IMR-90 (cell line): ENCODE measurements at regions not wholly inside any gene's neighbourhood (a gene's known extent, or its start where the extent isn't known, plus 50 kb on each side); places are given as distances from the start of the nearest gene placed in this dataset.

Experiments
- ATAC-seq: fragments of 200-7000 bp; cut with Tn5 transposase; 2 replicates; pipeline ENCODE4 v1.9.1; 2020; ENCODE audit warnings: low read depth, mild to moderate bottlenecking, moderate library complexity
- BruUV-seq: library from RNA; stranded (reverse); fragments of 400-500 nt; replicated peaks from 2 replicates; lab custom pipeline; 2021; lab: Mats Ljungman, UMichigan
- CTCF ChIA-PET: fragments of 300-600 bp; formaldehyde crosslinking; extraction: SDS; loops from one replicate; lab custom pipeline; 2021; ENCODE audit warnings: antibody characterized with exemption; lab: Yijun Ruan, JAX
- POLR2A ChIA-PET: fragments of 300-600 bp; sonication (Branson Sonifier 250); formaldehyde crosslinking; loops from one replicate; lab custom pipeline; 2022; ENCODE audit warnings: antibody characterized with exemption; ENCODE audit not compliant: unreplicated experiment; lab: Charles Lee
- DNase-seq: peaks from one replicate; pipeline ENCODE4 v3.0.0; 2013
- H2AFZ ChIP-seq: replicated peaks from 2 replicates; pipeline ENCODE3; 2013; ENCODE audit warnings: low read length, mild to moderate bottlenecking; ENCODE audit not compliant: poor library complexity
- H2AK5ac ChIP-seq: 2 replicates; pipeline ENCODE4 v1.6.1; 2013; ENCODE audit warnings: low read depth, low read length, inconsistent platforms
- H2AK9ac ChIP-seq: replicated peaks from 2 replicates; pipeline ENCODE3; 2013; ENCODE audit warnings: mild to moderate bottlenecking, low read depth, low read length, moderate library complexity; ENCODE audit not compliant: poor library complexity
- H2BK120ac ChIP-seq: 2 replicates; pipeline ENCODE4 v1.6.1; 2013; ENCODE audit warnings: low read depth, low read length, inconsistent platforms
- H2BK15ac ChIP-seq: 3 replicates; pipeline ENCODE4 v1.6.1; 2013; ENCODE audit warnings: low read depth, low read length, inconsistent platforms
- H2BK20ac ChIP-seq: 2 replicates; pipeline ENCODE4 v1.6.1; 2013; ENCODE audit warnings: low read depth, mild to moderate bottlenecking, inconsistent platforms, low read length, moderate library complexity
- H2BK5ac ChIP-seq: 2 replicates; pipeline ENCODE4 v1.6.1; 2013; ENCODE audit warnings: mild to moderate bottlenecking, low read depth, low read length, inconsistent platforms; ENCODE audit not compliant: poor library complexity, severe bottlenecking
- H3K14ac ChIP-seq: replicated peaks from 2 replicates; pipeline ENCODE4 v1.6.1; 2013; ENCODE audit warnings: low read depth, low read length, inconsistent platforms
- H3K18ac ChIP-seq: 2 replicates; pipeline ENCODE4 v1.6.1; 2013; ENCODE audit warnings: low read depth, low read length, control low read depth
- H3K23ac ChIP-seq: 2 replicates; pipeline ENCODE4 v1.6.1; 2013; ENCODE audit warnings: low read depth, low read length, inconsistent platforms
- H3K27ac ChIP-seq: 2 replicates; pipeline ENCODE4 v1.5.1; 2013; ENCODE audit warnings: mild to moderate bottlenecking, control low read depth, low read length; ENCODE audit not compliant: insufficient read depth
- H3K27me3 ChIP-seq: 2 replicates; pipeline ENCODE4 v1.6.1; 2013; ENCODE audit warnings: low read length; ENCODE audit not compliant: control insufficient read depth, insufficient read depth
- H3K36me3 ChIP-seq: 2 replicates; pipeline ENCODE4 v1.6.1; 2013; ENCODE audit warnings: low read length, mixed read lengths; ENCODE audit not compliant: control insufficient read depth, insufficient read depth
- H3K4ac ChIP-seq: 2 replicates; pipeline ENCODE4 v1.6.1; 2013; ENCODE audit warnings: low read depth, low read length, inconsistent platforms
- H3K4me1 ChIP-seq: 2 replicates; pipeline ENCODE4 v1.6.1; 2013; ENCODE audit warnings: low read length, mixed read lengths; ENCODE audit not compliant: control insufficient read depth, insufficient read depth
- H3K4me2 ChIP-seq: 2 replicates; pipeline ENCODE4 v1.6.1; 2013; ENCODE audit warnings: low read depth, mild to moderate bottlenecking, control low read depth, low read length, moderate library complexity
- H3K4me3 ChIP-seq: 2 replicates; pipeline ENCODE4 v1.5.1; 2013; ENCODE audit warnings: low read depth, mild to moderate bottlenecking, control low read depth, low read length, moderate library complexity; ENCODE audit not compliant: insufficient read depth
- H3K56ac ChIP-seq: 2 replicates; pipeline ENCODE4 v1.6.1; 2013; ENCODE audit warnings: low read length, inconsistent platforms; ENCODE audit not compliant: insufficient read depth; ENCODE audit errors: extremely low read depth
- H3K79me1 ChIP-seq, 2 experiments: 2 replicates each; pipeline ENCODE4 v1.6.1; 2013; ENCODE audit warnings: low read length in 2 of 2, inconsistent platforms in 1 of 2, low read depth in 1 of 2
- H3K9ac ChIP-seq: 2 replicates; pipeline ENCODE4 v1.6.1; 2013; ENCODE audit warnings: low read depth, low read length, control low read depth
- H3K9me1 ChIP-seq: 2 replicates; pipeline ENCODE4 v1.6.1; 2013; ENCODE audit warnings: low read length, inconsistent platforms; ENCODE audit not compliant: insufficient read depth
- H3K9me3 ChIP-seq: 2 replicates; pipeline ENCODE4 v1.6.1; 2013; ENCODE audit warnings: low read length; ENCODE audit not compliant: control insufficient read depth, insufficient read depth
- H4K20me1 ChIP-seq: 2 replicates; pipeline ENCODE4 v1.6.1; 2013; ENCODE audit warnings: low read length, inconsistent platforms; ENCODE audit not compliant: insufficient read depth
- H4K5ac ChIP-seq: 2 replicates; pipeline ENCODE4 v1.6.1; 2013; ENCODE audit warnings: mild to moderate bottlenecking, low read depth, low read length, control low read depth
- H4K8ac ChIP-seq, 2 experiments: 2 replicates each; pipeline ENCODE4 v1.6.1; 2013; ENCODE audit warnings: low read depth in 2 of 2, low read length in 2 of 2, control low read depth in 1 of 2, inconsistent platforms in 1 of 2
- H4K91ac ChIP-seq: 2 replicates; pipeline ENCODE4 v1.6.1; 2013; ENCODE audit warnings: low read depth, low read length, inconsistent platforms; ENCODE audit not compliant: insufficient read depth
- NFE2L2 ChIP-seq: fragments of 150-350 bp; IDR thresholded peaks from 2 replicates; pipeline ENCODE4 v1.6.1; 2016; ENCODE audit warnings: low read depth, mild to moderate bottlenecking, low read length
- WGBS, 2 experiments: methylation state at CpG; one replicate each; pipeline versions ENCODE4 v1.1.5 to v1.1.7; 2013; ENCODE audit warnings: missing lambda C conversion rate in 2 of 2; ENCODE audit not compliant: insufficient read length in 1 of 2; ENCODE audit errors: extremely low coverage in 2 of 2; 5-methylcytosine and 5-hydroxymethylcytosine counted together
- dilution Hi-C: fragments of 300-500 bp; cut with HindIII; formaldehyde crosslinking; loops from one replicate; pipeline ENCODE4 v1.14.3; 2018; ENCODE audit warnings: low sequenced_read_pairs; ENCODE audit not compliant: unreplicated experiment
- in situ Hi-C: fragments of 300-500 bp; cut with MboI; formaldehyde crosslinking; loops from 3 replicates; pipeline ENCODE4 v1.14.3; 2019; ENCODE audit warnings: low sequenced_read_pairs, inconsistent platforms, mixed read lengths
- intact Hi-C: fragments of 100-400 bp; cut with micrococcal nuclease; formaldehyde crosslinking; loops from 2 replicates; pipeline ENCODE4 v1.10.0; 2022
- TF ChIP-seq, protein P1 (sequence below): conservative IDR thresholded peaks from 2 replicates; pipeline ENCODE4 v1.5.1; 2012; ENCODE audit warnings: mild to moderate bottlenecking, low read depth, low read length, improper control_type of control experiment

DNA sequence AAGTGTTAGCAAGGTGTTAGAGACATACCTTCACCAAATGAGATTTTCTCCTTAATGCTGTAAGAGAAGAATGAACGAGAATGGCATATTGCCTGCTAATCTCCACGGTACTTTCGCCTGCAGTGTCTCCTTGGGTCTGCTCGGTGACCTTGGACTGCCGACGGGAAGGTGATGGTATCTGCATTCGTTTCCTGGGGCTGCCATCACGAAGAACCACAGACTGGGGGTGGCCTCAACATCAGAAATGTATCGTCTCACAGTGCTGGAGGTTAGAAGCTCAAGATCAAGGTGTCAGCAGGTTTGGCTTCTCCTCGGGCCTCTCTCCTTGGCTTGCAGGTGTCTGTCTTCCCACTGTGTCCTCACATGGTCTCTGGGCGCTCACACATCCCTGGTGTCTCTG, 86.3 kb upstream of the TNRC6C start:
- ATAC-seq, result no peak
- Histone ChIP-seq H2BK5ac (no peak overlapping the region), H2AK9ac (no peak overlapping the region), H3K23ac (no peak overlapping the region), H3K79me1 (no peaks in the 10 kb centered on the region), H3K36me3 (no peaks in the 10 kb centered on the region), H2BK20ac (no peak overlapping the region), H3K9ac (no peak overlapping the region), H3K56ac (no peak overlapping the region), H2BK120ac (no peak overlapping the region), H3K18ac (no peak overlapping the region), H2AFZ (no peak overlapping the region), H3K4ac (no peak overlapping the region), H4K8ac (no peak overlapping the region), H3K4me3 (no peak overlapping the region), H3K9me1 (no peaks in the 10 kb centered on the region), H3K14ac (no peak overlapping the region), H4K5ac (no peak overlapping the region), H2AK5ac (no peak overlapping the region), H3K4me2 (no peak overlapping the region), H3K27ac (no peak overlapping the region), H4K91ac (no peak overlapping the region), H4K20me1 (no peaks in the 10 kb centered on the region; the same call in 1 of the 2 replicates), H2BK15ac (no peak overlapping the region), H3K9me3 (peaks cover 11% of the 10 kb centered on the region), H3K4me1 (no peaks in the 10 kb centered on the region), H3K27me3 (peaks cover 36% of the 10 kb centered on the region)
- dilution Hi-C loops, result no loop called here
- intact Hi-C loops, result no loop called here
- POLR2A ChIA-PET, result no interaction called here
- no TSS peak for BruUV-seq
- in situ Hi-C loops, result no loop called here
- no peak for DNase-seq
- TF ChIP-seq, protein P1, sequence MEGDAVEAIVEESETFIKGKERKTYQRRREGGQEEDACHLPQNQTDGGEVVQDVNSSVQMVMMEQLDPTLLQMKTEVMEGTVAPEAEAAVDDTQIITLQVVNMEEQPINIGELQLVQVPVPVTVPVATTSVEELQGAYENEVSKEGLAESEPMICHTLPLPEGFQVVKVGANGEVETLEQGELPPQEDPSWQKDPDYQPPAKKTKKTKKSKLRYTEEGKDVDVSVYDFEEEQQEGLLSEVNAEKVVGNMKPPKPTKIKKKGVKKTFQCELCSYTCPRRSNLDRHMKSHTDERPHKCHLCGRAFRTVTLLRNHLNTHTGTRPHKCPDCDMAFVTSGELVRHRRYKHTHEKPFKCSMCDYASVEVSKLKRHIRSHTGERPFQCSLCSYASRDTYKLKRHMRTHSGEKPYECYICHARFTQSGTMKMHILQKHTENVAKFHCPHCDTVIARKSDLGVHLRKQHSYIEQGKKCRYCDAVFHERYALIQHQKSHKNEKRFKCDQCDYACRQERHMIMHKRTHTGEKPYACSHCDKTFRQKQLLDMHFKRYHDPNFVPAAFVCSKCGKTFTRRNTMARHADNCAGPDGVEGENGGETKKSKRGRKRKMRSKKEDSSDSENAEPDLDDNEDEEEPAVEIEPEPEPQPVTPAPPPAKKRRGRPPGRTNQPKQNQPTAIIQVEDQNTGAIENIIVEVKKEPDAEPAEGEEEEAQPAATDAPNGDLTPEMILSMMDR, result no peak
- TF ChIP-seq NFE2L2, result no peak
- 62% methylated on average over 3 of the region's 11 CpGs; no CpG with 5 or more reads in 1 of the 2 experiments for WGBS, 2 experiments
- CTCF ChIA-PET, result no interaction called here
